ENCODE measurements at regions not wholly inside any gene's neighbourhood (a gene's known extent, or its start where the extent isn't known, plus 50 kb on each side); places are given as distances from the start of the nearest gene placed in this dataset.

GRCh38 chr3:16818945-16819344, 65.8 kb upstream of the PLCL2 start:
- ChIA-PET POLR2A (no interaction called here), CTCF (interaction anchor here (2.1 kb wide), 1 partner anchor 10 kb away, joined by 9 read pairs; no protein-coding TSS in a partner anchor)
- dilution Hi-C loops (cut with MboI; ENCODE audit: extremely low pct_ligation_motif_present, low sequenced_read_pairs) (no loop called here), intact Hi-C loops (cut with micrococcal nuclease) (no loop called here)
- Histone ChIP-seq H3K9me1 (replicated peaks; ENCODE audit: control insufficient read depth, extremely low read depth, insufficient read depth, low read length) (no peaks in the 10 kb centered on the region), H3K79me2 (ENCODE audit: control insufficient read depth, insufficient read depth, low read length) (no peaks in the 10 kb centered on the region), H3K4me3 (replicated peaks in 1 of 3; ENCODE audit: insufficient read depth in 1 of 3, low read depth in 1 of 3, low read length in 3 of 3) (no peak overlapping the region), H3K27ac (ENCODE audit: insufficient read depth, low read depth, low read length) (no peak overlapping the region), H3K9me3 (replicated peaks; ENCODE audit: control insufficient read depth, insufficient read depth, low read length) (no peaks in the 10 kb centered on the region), H3K9ac (replicated peaks; ENCODE audit: extremely low read depth, insufficient read depth, low read length) (no peak overlapping the region), H3K4me2 (ENCODE audit: insufficient read depth, low read length) (no peak overlapping the region), H3K4me1 (ENCODE audit: control insufficient read depth, extremely low read depth, insufficient read depth, low read length) (no peaks in the 10 kb centered on the region), H4K20me1 (replicated peaks; ENCODE audit: control insufficient read depth, extremely low read depth, insufficient read depth, low read length) (no peaks in the 10 kb centered on the region), H3K36me3 (ENCODE audit: control insufficient read depth in 2 of 2, extremely low read depth in 1 of 2, insufficient read depth in 2 of 2, low read length in 2 of 2) (no peaks in the 10 kb centered on the region), H3K27me3 (ENCODE audit: control insufficient read depth in 2 of 2, insufficient read depth in 2 of 2, low read length in 2 of 2) (no peaks in the 10 kb centered on the region), H2AFZ (ENCODE audit: low read depth, low read length) (no peak overlapping the region)
- no peak for TF ChIP-seq POLR2AphosphoS5 (IDR thresholded peaks at IDR 0.05; ENCODE audit: insufficient read depth, low read depth, low read length)
- DNase-seq (ENCODE audit: low read depth, low spot score) (no peak), FAIRE-seq (no peak)
- no TSS peak for BruUV-seq (replicated peaks)

- Histone ChIP-seq H3K9me1 (replicated peaks; ENCODE audit: control insufficient read depth, extremely low read depth, insufficient read depth, low read length) (no peaks in the 10 kb centered on the region), H3K27me3 (ENCODE audit: control insufficient read depth in 2 of 2, insufficient read depth in 2 of 2, low read length in 2 of 2) (no peaks in the 10 kb centered on the region), H3K4me1 (ENCODE audit: control insufficient read depth, extremely low read depth, insufficient read depth, low read length) (no peaks in the 10 kb centered on the region), H3K4me3 (replicated peaks in 1 of 3; ENCODE audit: insufficient read depth in 1 of 3, low read depth in 1 of 3, low read length in 3 of 3) (no peak overlapping the region), H3K79me2 (ENCODE audit: control insufficient read depth, insufficient read depth, low read length) (no peaks in the 10 kb centered on the region), H3K27ac (ENCODE audit: insufficient read depth, low read depth, low read length) (no peak overlapping the region), H3K4me2 (ENCODE audit: insufficient read depth, low read length) (no peak overlapping the region), H4K20me1 (replicated peaks; ENCODE audit: control insufficient read depth, extremely low read depth, insufficient read depth, low read length) (no peaks in the 10 kb centered on the region), H3K9me3 (replicated peaks; ENCODE audit: control insufficient read depth, insufficient read depth, low read length) (no peaks in the 10 kb centered on the region), H3K36me3 (ENCODE audit: control insufficient read depth in 2 of 2, extremely low read depth in 1 of 2, insufficient read depth in 2 of 2, low read length in 2 of 2) (no peaks in the 10 kb centered on the region), H2AFZ (ENCODE audit: low read depth, low read length) (no peak overlapping the region), H3K9ac (replicated peaks; ENCODE audit: extremely low read depth, insufficient read depth, low read length) (no peak overlapping the region)
- no peak for DNase-seq (ENCODE audit: low read depth, low spot score)
- FAIRE-seq, result no peak
- BruUV-seq (replicated peaks), result no TSS peak
- dilution Hi-C loops (cut with MboI; ENCODE audit: extremely low pct_ligation_motif_present, low sequenced_read_pairs), result no loop called here
- POLR2A ChIA-PET, result no interaction called here
- intact Hi-C loops (cut with micrococcal nuclease), result no loop called here
- CTCF ChIA-PET, result interaction anchor here (1.1 to 2.1 kb wide), 3 partner anchors 8 to 13 kb away, joined by 3 to 9 read pairs (median 4); no protein-coding TSS in a partner anchor
- TF ChIP-seq MYC (IDR thresholded peaks at IDR 0.05; ENCODE audit: low read depth, low read length), result no peak
- TF ChIP-seq, protein P1, sequence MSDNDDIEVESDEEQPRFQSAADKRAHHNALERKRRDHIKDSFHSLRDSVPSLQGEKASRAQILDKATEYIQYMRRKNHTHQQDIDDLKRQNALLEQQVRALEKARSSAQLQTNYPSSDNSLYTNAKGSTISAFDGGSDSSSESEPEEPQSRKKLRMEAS (IDR thresholded peaks at IDR 0.05; ENCODE audit: insufficient read depth, insufficient read length), result no peak
- TF ChIP-seq EZH2 (IDR thresholded peaks at IDR 0.05; ENCODE audit: borderline replicate concordance, low read depth, low read length, severe bottlenecking), result no peak
- no peak for TF ChIP-seq POLR2A (IDR thresholded peaks at IDR 0.05; ENCODE audit: low read depth, low read length)
- TF ChIP-seq, protein P2, sequence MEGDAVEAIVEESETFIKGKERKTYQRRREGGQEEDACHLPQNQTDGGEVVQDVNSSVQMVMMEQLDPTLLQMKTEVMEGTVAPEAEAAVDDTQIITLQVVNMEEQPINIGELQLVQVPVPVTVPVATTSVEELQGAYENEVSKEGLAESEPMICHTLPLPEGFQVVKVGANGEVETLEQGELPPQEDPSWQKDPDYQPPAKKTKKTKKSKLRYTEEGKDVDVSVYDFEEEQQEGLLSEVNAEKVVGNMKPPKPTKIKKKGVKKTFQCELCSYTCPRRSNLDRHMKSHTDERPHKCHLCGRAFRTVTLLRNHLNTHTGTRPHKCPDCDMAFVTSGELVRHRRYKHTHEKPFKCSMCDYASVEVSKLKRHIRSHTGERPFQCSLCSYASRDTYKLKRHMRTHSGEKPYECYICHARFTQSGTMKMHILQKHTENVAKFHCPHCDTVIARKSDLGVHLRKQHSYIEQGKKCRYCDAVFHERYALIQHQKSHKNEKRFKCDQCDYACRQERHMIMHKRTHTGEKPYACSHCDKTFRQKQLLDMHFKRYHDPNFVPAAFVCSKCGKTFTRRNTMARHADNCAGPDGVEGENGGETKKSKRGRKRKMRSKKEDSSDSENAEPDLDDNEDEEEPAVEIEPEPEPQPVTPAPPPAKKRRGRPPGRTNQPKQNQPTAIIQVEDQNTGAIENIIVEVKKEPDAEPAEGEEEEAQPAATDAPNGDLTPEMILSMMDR (IDR thresholded peaks at IDR 0.05; ENCODE audit: extremely low read depth in 1 of 2, insufficient read depth in 1 of 2, low read depth in 1 of 2, low read length in 2 of 2), result no peak
- no peak for TF ChIP-seq GATA2 (IDR thresholded peaks at IDR 0.05; ENCODE audit: insufficient read depth, insufficient read length, low read depth, low read length)
- TF ChIP-seq POLR2AphosphoS5 (IDR thresholded peaks at IDR 0.05; ENCODE audit: insufficient read depth, low read depth, low read length), result no peak
- TF ChIP-seq FOS (IDR thresholded peaks at IDR 0.05; ENCODE audit: borderline replicate concordance, insufficient read depth, low read length), result no peak
- no peak for TF ChIP-seq JUN (IDR thresholded peaks at IDR 0.05; ENCODE audit: borderline replicate concordance, insufficient read depth, insufficient read length, low read depth)
Observed at GRCh38 chr3:16820485-16820884, 64.3 kb upstream of the PLCL2 start.

All from endothelial cell of umbilical vein (primary cell).